Esophagus muscularis mucosa (tissue), 4 donors: ENCODE measurements at regions not wholly inside any gene's neighbourhood (a gene's known extent, or its start where the extent isn't known, plus 50 kb on each side); places are given as distances from the start of the nearest gene placed in this dataset.

Source experiments
- DNase-seq: peaks from one replicate; pipeline ENCODE4 v3.0.0-alpha.2; 2017; ENCODE audit errors: extremely low spot score
- H3K27ac ChIP-seq, 4 donors: fragments of 200-600 bp; sonication (generic); replicated peaks in 1 of 4; 1 replicate in 3 of 4; 2 replicates in 1 of 4; pipeline ENCODE4 v1.5.1; 2016 to 2019; ENCODE audit warnings: mild to moderate bottlenecking in 1 of 4
- H3K27me3 ChIP-seq, 4 donors: fragments of 200-600 bp; sonication (generic); one replicate each; pipeline versions ENCODE4 v1.5.1 to v1.6.0; 2016 to 2019
- H3K36me3 ChIP-seq, 4 donors: fragments of 200-600 bp; sonication (generic); one replicate each; pipeline ENCODE4 v1.5.1; 2016 to 2019
- H3K4me1 ChIP-seq, 4 donors: fragments of 200-600 bp; sonication (generic); one replicate each; pipeline ENCODE4 v1.5.1; 2016 to 2019
- H3K4me3 ChIP-seq, 4 donors: fragments of 200-600 bp; sonication (generic); 1 replicate in 2 of 4; 2 replicates in 2 of 4; pipeline ENCODE4 v1.5.1; 2016 to 2019; ENCODE audit warnings: mild to moderate bottlenecking in 4 of 4, moderate library complexity in 1 of 4
- H3K9me3 ChIP-seq, 4 donors: fragments of 200-600 bp; sonication (generic); 1 replicate in 3 of 4; 2 replicates in 1 of 4; pipeline ENCODE4 v1.5.1; 2016 to 2019
- EP300 ChIP-seq: sonication (generic); formaldehyde crosslinking; IDR thresholded peaks from one replicate; pipeline ENCODE4 v1.6.1; 2017; ENCODE audit warnings: antibody characterized with exemption
- POLR2A ChIP-seq: fragments of 450-650 bp; IDR thresholded peaks from one replicate; pipeline ENCODE4 v1.6.1; 2017; ENCODE audit warnings: antibody characterized with exemption, moderate library complexity, mild to moderate bottlenecking, low read depth
- POLR2AphosphoS5 ChIP-seq, 2 donors: sonication (generic); formaldehyde crosslinking; IDR thresholded peaks; one replicate each; pipeline ENCODE4 v1.6.1; 2017; ENCODE audit warnings: antibody characterized with exemption in 2 of 2
- WGBS: methylation state at CpG from one replicate; pipeline ENCODE4 v1.1.5; 2018; 5-methylcytosine and 5-hydroxymethylcytosine counted together
- intact Hi-C: fragments of 100-400 bp; cut with DNase I; formaldehyde crosslinking; loops from one replicate; pipeline ENCODE4 v1.15.1; 2023
- TF ChIP-seq, protein P1 (sequence below), 3 experiments: fragments of 200-600 bp in 2 of 3; fragments of 450-650 bp in 1 of 3; sonication (generic) in 2 of 3; IDR thresholded peaks; one replicate each; pipeline ENCODE4 v1.5.1; 2017 to 2019; ENCODE audit warnings: antibody characterized with exemption in 3 of 3, mild to moderate bottlenecking in 2 of 3, moderate library complexity in 1 of 3

DNA sequence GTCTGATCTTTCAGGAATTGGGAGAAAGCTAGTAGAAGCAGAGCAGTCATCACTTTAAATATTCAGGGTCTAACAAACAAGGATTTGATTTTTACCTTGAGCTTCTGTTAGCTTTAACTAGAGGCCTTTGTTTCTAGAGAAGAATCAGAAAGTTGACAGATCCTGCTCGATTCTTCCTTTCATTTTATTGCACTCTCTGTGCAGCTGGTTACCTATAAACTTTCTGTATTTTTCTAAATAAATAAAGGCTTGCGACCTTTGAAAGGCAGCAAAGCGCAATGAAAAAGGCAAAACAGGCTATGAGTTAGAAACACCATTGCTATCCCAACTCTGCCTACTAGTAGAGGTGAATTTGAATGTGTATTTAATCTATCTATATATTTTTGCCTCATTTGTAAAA is 101.4 kb upstream of the NPY2R start:
- Histone ChIP-seq H3K27me3 (no peaks in the 10 kb centered on the region), H3K27ac (no peak overlapping the region), H3K4me1 (no peaks in the 10 kb centered on the region), H3K4me3 (no peak overlapping the region), H3K36me3 (no peaks in the 10 kb centered on the region), H3K9me3 (no peaks in the 10 kb centered on the region)
- no peak for TF ChIP-seq POLR2AphosphoS5 (IDR thresholded peaks at IDR 0.05)
- TF ChIP-seq, protein P1, sequence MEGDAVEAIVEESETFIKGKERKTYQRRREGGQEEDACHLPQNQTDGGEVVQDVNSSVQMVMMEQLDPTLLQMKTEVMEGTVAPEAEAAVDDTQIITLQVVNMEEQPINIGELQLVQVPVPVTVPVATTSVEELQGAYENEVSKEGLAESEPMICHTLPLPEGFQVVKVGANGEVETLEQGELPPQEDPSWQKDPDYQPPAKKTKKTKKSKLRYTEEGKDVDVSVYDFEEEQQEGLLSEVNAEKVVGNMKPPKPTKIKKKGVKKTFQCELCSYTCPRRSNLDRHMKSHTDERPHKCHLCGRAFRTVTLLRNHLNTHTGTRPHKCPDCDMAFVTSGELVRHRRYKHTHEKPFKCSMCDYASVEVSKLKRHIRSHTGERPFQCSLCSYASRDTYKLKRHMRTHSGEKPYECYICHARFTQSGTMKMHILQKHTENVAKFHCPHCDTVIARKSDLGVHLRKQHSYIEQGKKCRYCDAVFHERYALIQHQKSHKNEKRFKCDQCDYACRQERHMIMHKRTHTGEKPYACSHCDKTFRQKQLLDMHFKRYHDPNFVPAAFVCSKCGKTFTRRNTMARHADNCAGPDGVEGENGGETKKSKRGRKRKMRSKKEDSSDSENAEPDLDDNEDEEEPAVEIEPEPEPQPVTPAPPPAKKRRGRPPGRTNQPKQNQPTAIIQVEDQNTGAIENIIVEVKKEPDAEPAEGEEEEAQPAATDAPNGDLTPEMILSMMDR (IDR thresholded peaks at IDR 0.05): no peak
- TF ChIP-seq POLR2A: no peak
- TF ChIP-seq EP300: no peak
- DNase-seq: no peak
- 79% methylated on average over 3 of the region's 3 CpGs for WGBS
- intact Hi-C loops: no loop called here

DNA sequence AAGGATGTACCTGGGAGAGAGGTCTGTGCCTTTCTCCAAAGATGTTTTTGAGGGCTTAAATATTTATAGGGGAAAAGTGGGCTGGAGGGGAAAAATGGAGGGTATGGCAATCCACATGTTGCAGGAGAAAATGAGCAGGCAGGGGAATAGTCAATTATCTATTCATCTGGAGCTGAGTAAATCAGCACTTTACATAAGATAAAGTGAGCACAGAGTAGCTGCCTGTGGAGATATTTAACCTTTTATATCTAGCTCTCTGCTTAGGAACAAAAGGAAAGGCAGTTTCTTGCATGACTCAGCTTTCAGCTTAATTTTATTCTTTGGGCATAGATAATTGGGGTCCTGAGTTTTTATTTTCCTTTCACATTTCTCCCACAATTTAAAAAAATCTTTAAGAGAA is 93.6 kb upstream of the NPY2R start:
- no peak for DNase-seq
- H3K36me3 ChIP-seq: no peaks in the 10 kb centered on the region
- TF ChIP-seq, protein P1 (IDR thresholded peaks at IDR 0.05): no peak
- TF ChIP-seq POLR2AphosphoS5 (IDR thresholded peaks at IDR 0.05): no peak
- TF ChIP-seq POLR2A: no peak
- no peak for TF ChIP-seq EP300
- H3K4me3 ChIP-seq: no peak overlapping the region
- intact Hi-C loops: no loop called here
- H3K4me1 ChIP-seq: no peaks in the 10 kb centered on the region
- no peak overlapping the region for H3K27ac ChIP-seq
- H3K27me3 ChIP-seq: no peaks in the 10 kb centered on the region
- H3K9me3 ChIP-seq: no peaks in the 10 kb centered on the region

DNA sequence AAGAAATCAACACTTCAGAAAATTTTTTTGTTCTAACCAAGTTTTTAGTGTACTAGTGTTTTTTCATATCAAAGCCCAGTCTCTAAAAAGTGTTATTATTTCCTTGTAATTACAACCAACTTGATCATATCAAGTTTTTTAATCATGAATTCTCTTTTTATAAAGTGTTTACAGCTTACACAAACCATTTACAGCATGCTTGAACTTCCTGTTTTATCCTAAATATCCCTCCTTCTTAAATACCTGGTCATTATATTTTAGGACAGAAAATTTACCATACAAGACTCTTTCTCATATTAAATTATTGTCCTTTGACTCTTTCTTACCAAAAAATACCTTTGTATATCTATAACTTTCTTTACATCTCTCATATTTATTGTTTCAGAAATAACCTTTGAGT is 89.4 kb upstream of the NPY2R start:
- TF ChIP-seq, protein P1 (IDR thresholded peaks at IDR 0.05): no peak
- TF ChIP-seq EP300 (no peak), POLR2AphosphoS5 (IDR thresholded peaks at IDR 0.05) (no peak), POLR2A (no peak)
- Histone ChIP-seq H3K4me3 (no peak overlapping the region), H3K27me3 (no peaks in the 10 kb centered on the region), H3K9me3 (no peaks in the 10 kb centered on the region), H3K36me3 (no peaks in the 10 kb centered on the region), H3K4me1 (no peaks in the 10 kb centered on the region), H3K27ac (no peak overlapping the region)
- DNase-seq: no peak
- intact Hi-C loops: no loop called here

DNA sequence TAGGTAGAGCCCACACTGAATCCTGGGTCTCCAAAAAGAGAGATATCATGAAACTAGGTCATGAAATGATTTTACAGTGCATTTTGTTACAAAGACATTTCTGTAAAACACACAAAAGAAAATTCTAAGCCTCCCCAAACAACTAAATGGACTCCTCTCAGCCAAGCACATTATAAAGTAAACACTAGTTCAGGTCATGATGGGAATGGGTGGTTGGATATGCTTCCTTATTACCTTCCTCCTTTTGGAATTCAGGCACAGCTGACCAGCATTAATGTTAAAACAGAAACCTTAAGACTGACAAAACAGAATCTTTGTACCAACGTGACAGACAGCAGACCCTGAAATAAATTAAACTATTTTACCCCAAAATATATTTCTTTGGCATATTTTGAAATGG is 87.9 kb upstream of the NPY2R start:
- Histone ChIP-seq H3K27ac (no peak overlapping the region), H3K4me1 (no peaks in the 10 kb centered on the region), H3K4me3 (no peak overlapping the region), H3K36me3 (no peaks in the 10 kb centered on the region), H3K27me3 (no peaks in the 10 kb centered on the region), H3K9me3 (no peaks in the 10 kb centered on the region)
- WGBS: 53% methylated on average over 1 of the region's 1 CpG
- DNase-seq: no peak
- TF ChIP-seq POLR2AphosphoS5 (IDR thresholded peaks at IDR 0.05) (no peak), EP300 (no peak), POLR2A (no peak)
- TF ChIP-seq, protein P1 (IDR thresholded peaks at IDR 0.05): no peak
- intact Hi-C loops: no loop called here

DNA sequence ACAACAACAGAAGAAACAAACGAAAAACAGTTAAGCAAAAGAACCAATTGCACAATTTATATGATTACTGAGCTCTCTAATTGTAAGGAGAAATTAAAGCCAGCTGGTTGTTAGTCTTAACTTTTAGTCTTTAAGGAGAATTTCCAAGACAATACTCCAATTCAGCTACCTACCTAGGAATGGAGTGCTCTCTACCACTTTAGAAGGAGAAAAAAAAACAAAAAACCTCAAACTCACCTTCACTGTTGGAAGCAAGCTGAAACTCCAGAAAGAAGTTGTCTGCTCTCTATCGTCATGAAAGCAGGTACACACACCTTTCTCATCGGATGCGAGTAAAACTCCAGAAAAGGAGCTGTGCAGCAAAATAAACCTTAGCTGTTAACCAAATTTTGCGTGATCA is 86.1 kb upstream of the NPY2R start:
- TF ChIP-seq POLR2A: no peak
- no peak overlapping the region for H3K27ac ChIP-seq
- no peaks in the 10 kb centered on the region for H3K36me3 ChIP-seq
- no peaks in the 10 kb centered on the region for H3K27me3 ChIP-seq
- no peak for DNase-seq
- WGBS: 86% methylated on average over 5 of the region's 5 CpGs
- H3K9me3 ChIP-seq: no peaks in the 10 kb centered on the region
- no peak overlapping the region for H3K4me3 ChIP-seq
- no peaks in the 10 kb centered on the region for H3K4me1 ChIP-seq
- intact Hi-C loops: no loop called here
